Endothelial cell of hepatic sinusoid (primary cell): ENCODE measurements at regions not wholly inside any gene's neighbourhood (a gene's known extent, or its start where the extent isn't known, plus 50 kb on each side); places are given as distances from the start of the nearest gene placed in this dataset.
"Not testable (repeated sequence)": the region's sequence is repeated elsewhere in the genome, so short reads cannot be mapped to it uniquely, and the experiment has no call there.

Source experiments
- in situ Hi-C: cut with HindIII; loops from 2 replicates; pipeline ENCODE4 v1.10.0; 2017; ENCODE audit warnings: low sequenced_read_pairs

- in situ Hi-C loops, result no loop called here
Observed at GRCh38 chr2:189231719-189232323, 52.3 kb upstream of the COL5A2 start.

- in situ Hi-C loops, result no loop called here
Observed at GRCh38 chr2:189232759-189233406, 53.3 kb upstream of the COL5A2 start.

- in situ Hi-C loops, result no loop called here
Observed at GRCh38 chr2:189233527-189233926, 54.0 kb upstream of the COL5A2 start.

GRCh38 chr2:189234991-189235390 lies 55.4 kb upstream of the COL5A2 start:
- in situ Hi-C loops, result no loop called here

- in situ Hi-C loops, result no loop called here
Observed at GRCh38 chr2:189236066-189236465, 56.5 kb upstream of the COL5A2 start.

GRCh38 chr2:189238903-189239302 lies 59.3 kb upstream of the COL5A2 start:
- in situ Hi-C loops, result no loop called here

GRCh38 chr2:189243843-189244242 lies 64.3 kb upstream of the COL5A2 start:
- in situ Hi-C loops, result not testable (repeated sequence)

GRCh38 chr2:189247276-189247675 lies 67.7 kb upstream of the COL5A2 start:
- in situ Hi-C loops, result loop anchor here (5.0 kb wide), 1 partner anchor 40 kb away; no protein-coding TSS in a partner anchor

GRCh38 chr2:189248141-189248540 lies 68.6 kb upstream of the COL5A2 start:
- in situ Hi-C loops, result loop anchor here (5.0 kb wide), 1 partner anchor 41 kb away; no protein-coding TSS in a partner anchor

GRCh38 chr2:189249171-189249570 lies 69.6 kb upstream of the COL5A2 start:
- in situ Hi-C loops, result loop anchor here (5.0 kb wide), 1 partner anchor 42 kb away; no protein-coding TSS in a partner anchor

- in situ Hi-C loops, result loop anchor here (5.0 kb wide), 1 partner anchor 43 kb away; no protein-coding TSS in a partner anchor
Observed at GRCh38 chr2:189249901-189250300, 70.3 kb upstream of the COL5A2 start.

GRCh38 chr2:189252991-189253675 lies 73.6 kb upstream of the COL5A2 start:
- in situ Hi-C loops, result no loop called here

GRCh38 chr2:189253836-189254235 lies 74.3 kb upstream of the COL5A2 start:
- in situ Hi-C loops, result no loop called here

- in situ Hi-C loops, result no loop called here
Observed at GRCh38 chr2:189254268-189254883, 74.8 kb upstream of the COL5A2 start.

- in situ Hi-C loops, result no loop called here
Observed at GRCh38 chr2:189255711-189256110, 76.2 kb upstream of the COL5A2 start.

GRCh38 chr2:189258616-189259365 lies 79.2 kb upstream of the COL5A2 start:
- in situ Hi-C loops, result no loop called here

- in situ Hi-C loops, result no loop called here
Observed at GRCh38 chr2:189260361-189260814, 80.8 kb upstream of the COL5A2 start.

GRCh38 chr2:189261431-189261841 lies 81.9 kb upstream of the COL5A2 start:
- in situ Hi-C loops, result no loop called here

- in situ Hi-C loops, result no loop called here
Observed at GRCh38 chr2:189261916-189262315, 82.4 kb upstream of the COL5A2 start.

- in situ Hi-C loops, result no loop called here
Observed at GRCh38 chr2:189265696-189266320, 86.2 kb upstream of the COL5A2 start.
